SK-N-MC (cell line): ENCODE measurements at regions not wholly inside any gene's neighbourhood (a gene's known extent, or its start where the extent isn't known, plus 50 kb on each side); places are given as distances from the start of the nearest gene placed in this dataset.

ENCODE experiments used
- DNase-seq: peaks from one replicate; pipeline ENCODE4 v3.0.0-alpha.2; 2011; ENCODE audit warnings: low read depth, low spot score
- H3K27ac ChIP-seq: fragments of 200-600 bp; sonication (generic); 2 replicates; pipeline ENCODE4 v1.5.1; 2016; ENCODE audit warnings: mixed run types
- H3K36me3 ChIP-seq: fragments of 200-600 bp; sonication (generic); 2 replicates; pipeline ENCODE4 v1.6.1; 2017; ENCODE audit warnings: antibody characterized with exemption, low read length, mixed read lengths; ENCODE audit not compliant: insufficient read depth
- H3K4me3 ChIP-seq: fragments of 200-600 bp; sonication (generic); 2 replicates; pipeline ENCODE4 v1.5.1; 2016
- H3K9ac ChIP-seq: fragments of 200-600 bp; sonication (generic); 2 replicates; pipeline ENCODE4 v1.8.0; 2017; ENCODE audit warnings: mixed run types, mixed read lengths; ENCODE audit not compliant: insufficient read length
- H3K9me3 ChIP-seq: fragments of 200-600 bp; sonication (generic); 2 replicates; pipeline ENCODE4 v1.6.1; 2017; ENCODE audit warnings: low read depth, mild to moderate bottlenecking, antibody characterized with exemption, low read length, moderate library complexity, mixed read lengths
- EZH2 ChIP-seq: fragments of 200-600 bp; sonication (generic); IDR thresholded peaks from one replicate; pipeline ENCODE4 v1.6.1; 2017; ENCODE audit warnings: antibody characterized with exemption
- FOXP2 ChIP-seq: optimal IDR thresholded peaks from 2 replicates; pipeline ENCODE3; 2011; ENCODE audit warnings: mild to moderate bottlenecking, moderate library complexity; ENCODE audit not compliant: insufficient read depth; ENCODE audit errors: extremely low read length, control extremely low read depth
- POLR2AphosphoS5 ChIP-seq: IDR thresholded peaks from 2 replicates; pipeline ENCODE4 v1.6.1; 2012; ENCODE audit warnings: mild to moderate bottlenecking, low read depth, low read length, borderline replicate concordance

- H3K9ac ChIP-seq, result no peak overlapping the region
- DNase-seq, result no peak
- TF ChIP-seq FOXP2 (no peak), POLR2AphosphoS5 (no peak), EZH2 (no peak)
- no peaks in the 10 kb centered on the region for H3K36me3 ChIP-seq
- H3K27ac ChIP-seq, result no peak overlapping the region
- H3K9me3 ChIP-seq, result no peaks in the 10 kb centered on the region
- H3K4me3 ChIP-seq, result no peak overlapping the region
Measured at GRCh38 chr13:44068737-44069136, 189.0 kb downstream of the LACC1 start.

GRCh38 chr13:44072536-44072935, 192.8 kb downstream of the LACC1 start:
- DNase-seq, result no peak
- H3K9ac ChIP-seq, result no peak overlapping the region
- H3K9me3 ChIP-seq, result no peaks in the 10 kb centered on the region
- TF ChIP-seq EZH2 (no peak), POLR2AphosphoS5 (no peak), FOXP2 (no peak)
- no peak overlapping the region for H3K4me3 ChIP-seq
- H3K27ac ChIP-seq, result no peak overlapping the region
- no peaks in the 10 kb centered on the region for H3K36me3 ChIP-seq

- H3K27ac ChIP-seq, result no peak overlapping the region
- DNase-seq, result no peak
- no peak for TF ChIP-seq POLR2AphosphoS5
- no peak for TF ChIP-seq EZH2
- TF ChIP-seq FOXP2, result no peak
- no peaks in the 10 kb centered on the region for H3K36me3 ChIP-seq
- no peak overlapping the region for H3K9ac ChIP-seq
- no peaks in the 10 kb centered on the region for H3K9me3 ChIP-seq
- no peak overlapping the region for H3K4me3 ChIP-seq
Measured at GRCh38 chr13:44074611-44075010, 194.9 kb downstream of the LACC1 start.

GRCh38 chr13:44075113-44075512, 195.4 kb downstream of the LACC1 start:
- Histone ChIP-seq H3K9me3 (no peaks in the 10 kb centered on the region), H3K4me3 (no peak overlapping the region), H3K36me3 (no peaks in the 10 kb centered on the region), H3K9ac (no peak overlapping the region), H3K27ac (no peak overlapping the region)
- TF ChIP-seq POLR2AphosphoS5 (no peak), FOXP2 (no peak), EZH2 (no peak)
- DNase-seq, result no peak

- no peak for DNase-seq
- Histone ChIP-seq H3K9me3 (no peaks in the 10 kb centered on the region), H3K9ac (no peak overlapping the region), H3K4me3 (no peak overlapping the region), H3K36me3 (no peaks in the 10 kb centered on the region), H3K27ac (no peak overlapping the region)
- TF ChIP-seq POLR2AphosphoS5 (no peak), FOXP2 (no peak), EZH2 (no peak)
Measured at GRCh38 chr13:44078806-44079376, 199.2 kb downstream of the LACC1 start.

- no peak for TF ChIP-seq EZH2
- no peak for TF ChIP-seq FOXP2
- TF ChIP-seq POLR2AphosphoS5, result no peak
- no peak overlapping the region for H3K27ac ChIP-seq
- no peaks in the 10 kb centered on the region for H3K36me3 ChIP-seq
- H3K4me3 ChIP-seq, result no peak overlapping the region
- no peaks in the 10 kb centered on the region for H3K9me3 ChIP-seq
- H3K9ac ChIP-seq, result no peak overlapping the region
- DNase-seq, result no peak
Measured at GRCh38 chr13:44079413-44080205, 199.9 kb downstream of the LACC1 start.

- DNase-seq, result no peak
- H3K27ac ChIP-seq, result no peak overlapping the region
Measured at GRCh38 chr13:44084146-44084545, 204.4 kb downstream of the LACC1 start.

GRCh38 chr13:44086389-44086788, 206.7 kb downstream of the LACC1 start:
- Histone ChIP-seq H3K36me3 (no peaks in the 10 kb centered on the region), H3K27ac (no peak overlapping the region), H3K9ac (no peak overlapping the region), H3K4me3 (no peak overlapping the region), H3K9me3 (no peaks in the 10 kb centered on the region)
- TF ChIP-seq EZH2 (no peak), FOXP2 (no peak), POLR2AphosphoS5 (no peak)
- DNase-seq, result no peak

More at GRCh38 chr13:44084146-44084545, 204.4 kb downstream of the LACC1 start:
- no peak for TF ChIP-seq POLR2AphosphoS5
- TF ChIP-seq EZH2, result no peak
- no peak for TF ChIP-seq FOXP2
- no peak overlapping the region for H3K4me3 ChIP-seq
- no peak overlapping the region for H3K9ac ChIP-seq
- no peaks in the 10 kb centered on the region for H3K36me3 ChIP-seq
- H3K9me3 ChIP-seq, result no peaks in the 10 kb centered on the region
